IMR-90 (cell line): ENCODE measurements at regions not wholly inside any gene's neighbourhood (a gene's known extent, or its start where the extent isn't known, plus 50 kb on each side); places are given as distances from the start of the nearest gene placed in this dataset.

Experiments used
- ATAC-seq: fragments of 200-7000 bp; cut with Tn5 transposase; 2 replicates; pipeline ENCODE4 v1.9.1; 2020; ENCODE audit warnings: low read depth, mild to moderate bottlenecking, moderate library complexity
- BruUV-seq: library from RNA; stranded (reverse); fragments of 400-500 nt; replicated peaks from 2 replicates; lab custom pipeline; 2021; lab: Mats Ljungman, UMichigan
- CTCF ChIA-PET: fragments of 300-600 bp; formaldehyde crosslinking; extraction: SDS; loops from one replicate; lab custom pipeline; 2021; ENCODE audit warnings: antibody characterized with exemption; lab: Yijun Ruan, JAX
- POLR2A ChIA-PET: fragments of 300-600 bp; sonication (Branson Sonifier 250); formaldehyde crosslinking; loops from one replicate; lab custom pipeline; 2022; ENCODE audit warnings: antibody characterized with exemption; ENCODE audit not compliant: unreplicated experiment; lab: Charles Lee
- DNase-seq: peaks from one replicate; pipeline ENCODE4 v3.0.0; 2013
- H2AFZ ChIP-seq: replicated peaks from 2 replicates; pipeline ENCODE3; 2013; ENCODE audit warnings: low read length, mild to moderate bottlenecking; ENCODE audit not compliant: poor library complexity
- H2AK5ac ChIP-seq: 2 replicates; pipeline ENCODE4 v1.6.1; 2013; ENCODE audit warnings: low read depth, low read length, inconsistent platforms
- H2AK9ac ChIP-seq: replicated peaks from 2 replicates; pipeline ENCODE3; 2013; ENCODE audit warnings: mild to moderate bottlenecking, low read depth, low read length, moderate library complexity; ENCODE audit not compliant: poor library complexity
- H2BK120ac ChIP-seq: 2 replicates; pipeline ENCODE4 v1.6.1; 2013; ENCODE audit warnings: low read depth, low read length, inconsistent platforms
- H2BK15ac ChIP-seq: 3 replicates; pipeline ENCODE4 v1.6.1; 2013; ENCODE audit warnings: low read depth, low read length, inconsistent platforms
- H2BK20ac ChIP-seq: 2 replicates; pipeline ENCODE4 v1.6.1; 2013; ENCODE audit warnings: low read depth, mild to moderate bottlenecking, inconsistent platforms, low read length, moderate library complexity
- H2BK5ac ChIP-seq: 2 replicates; pipeline ENCODE4 v1.6.1; 2013; ENCODE audit warnings: mild to moderate bottlenecking, low read depth, low read length, inconsistent platforms; ENCODE audit not compliant: poor library complexity, severe bottlenecking
- H3K14ac ChIP-seq: replicated peaks from 2 replicates; pipeline ENCODE4 v1.6.1; 2013; ENCODE audit warnings: low read depth, low read length, inconsistent platforms
- H3K18ac ChIP-seq: 2 replicates; pipeline ENCODE4 v1.6.1; 2013; ENCODE audit warnings: low read depth, low read length, control low read depth
- H3K23ac ChIP-seq: 2 replicates; pipeline ENCODE4 v1.6.1; 2013; ENCODE audit warnings: low read depth, low read length, inconsistent platforms
- H3K27ac ChIP-seq: 2 replicates; pipeline ENCODE4 v1.5.1; 2013; ENCODE audit warnings: mild to moderate bottlenecking, control low read depth, low read length; ENCODE audit not compliant: insufficient read depth
- H3K27me3 ChIP-seq: 2 replicates; pipeline ENCODE4 v1.6.1; 2013; ENCODE audit warnings: low read length; ENCODE audit not compliant: control insufficient read depth, insufficient read depth
- H3K36me3 ChIP-seq: 2 replicates; pipeline ENCODE4 v1.6.1; 2013; ENCODE audit warnings: low read length, mixed read lengths; ENCODE audit not compliant: control insufficient read depth, insufficient read depth
- H3K4ac ChIP-seq: 2 replicates; pipeline ENCODE4 v1.6.1; 2013; ENCODE audit warnings: low read depth, low read length, inconsistent platforms
- H3K4me1 ChIP-seq: 2 replicates; pipeline ENCODE4 v1.6.1; 2013; ENCODE audit warnings: low read length, mixed read lengths; ENCODE audit not compliant: control insufficient read depth, insufficient read depth
- H3K4me2 ChIP-seq: 2 replicates; pipeline ENCODE4 v1.6.1; 2013; ENCODE audit warnings: low read depth, mild to moderate bottlenecking, control low read depth, low read length, moderate library complexity
- H3K4me3 ChIP-seq: 2 replicates; pipeline ENCODE4 v1.5.1; 2013; ENCODE audit warnings: low read depth, mild to moderate bottlenecking, control low read depth, low read length, moderate library complexity; ENCODE audit not compliant: insufficient read depth
- H3K56ac ChIP-seq: 2 replicates; pipeline ENCODE4 v1.6.1; 2013; ENCODE audit warnings: low read length, inconsistent platforms; ENCODE audit not compliant: insufficient read depth; ENCODE audit errors: extremely low read depth
- H3K79me1 ChIP-seq, 2 experiments: 2 replicates each; pipeline ENCODE4 v1.6.1; 2013; ENCODE audit warnings: low read length in 2 of 2, inconsistent platforms in 1 of 2, low read depth in 1 of 2
- H3K9ac ChIP-seq: 2 replicates; pipeline ENCODE4 v1.6.1; 2013; ENCODE audit warnings: low read depth, low read length, control low read depth
- H3K9me1 ChIP-seq: 2 replicates; pipeline ENCODE4 v1.6.1; 2013; ENCODE audit warnings: low read length, inconsistent platforms; ENCODE audit not compliant: insufficient read depth
- H3K9me3 ChIP-seq: 2 replicates; pipeline ENCODE4 v1.6.1; 2013; ENCODE audit warnings: low read length; ENCODE audit not compliant: control insufficient read depth, insufficient read depth
- H4K20me1 ChIP-seq: 2 replicates; pipeline ENCODE4 v1.6.1; 2013; ENCODE audit warnings: low read length, inconsistent platforms; ENCODE audit not compliant: insufficient read depth
- H4K5ac ChIP-seq: 2 replicates; pipeline ENCODE4 v1.6.1; 2013; ENCODE audit warnings: mild to moderate bottlenecking, low read depth, low read length, control low read depth
- H4K8ac ChIP-seq, 2 experiments: 2 replicates each; pipeline ENCODE4 v1.6.1; 2013; ENCODE audit warnings: low read depth in 2 of 2, low read length in 2 of 2, control low read depth in 1 of 2, inconsistent platforms in 1 of 2
- H4K91ac ChIP-seq: 2 replicates; pipeline ENCODE4 v1.6.1; 2013; ENCODE audit warnings: low read depth, low read length, inconsistent platforms; ENCODE audit not compliant: insufficient read depth
- BHLHE40 ChIP-seq: fragments of 150-350 bp; IDR thresholded peaks from 2 replicates; pipeline ENCODE4 v1.6.1; 2016; ENCODE audit warnings: mild to moderate bottlenecking, low read depth, low read length
- CEBPB ChIP-seq: IDR thresholded peaks from 2 replicates; pipeline ENCODE4 v1.6.1; 2012; ENCODE audit warnings: low read depth, low read length, improper control_type of control experiment
- CHD1 ChIP-seq: IDR thresholded peaks from 2 replicates; pipeline ENCODE4 v1.6.1; 2012; ENCODE audit warnings: low read depth, low read length, improper control_type of control experiment
- FOS ChIP-seq: fragments of 150-350 bp; IDR thresholded peaks from 2 replicates; pipeline ENCODE4 v1.6.1; 2016; ENCODE audit warnings: low read depth, low read length
- MAFK ChIP-seq: IDR thresholded peaks from 2 replicates; pipeline ENCODE4 v1.6.1; 2012; ENCODE audit warnings: low read depth, low read length, improper control_type of control experiment
- MAZ ChIP-seq: IDR thresholded peaks from 2 replicates; pipeline ENCODE4 v1.6.1; 2012; ENCODE audit warnings: low read depth, mild to moderate bottlenecking, low read length, improper control_type of control experiment, moderate library complexity, borderline replicate concordance
- MXI1 ChIP-seq: IDR thresholded peaks from 2 replicates; pipeline ENCODE4 v1.6.1; 2012; ENCODE audit warnings: low read depth, mild to moderate bottlenecking, low read length, moderate library complexity, borderline replicate concordance
- NFE2L2 ChIP-seq: fragments of 150-350 bp; IDR thresholded peaks from 2 replicates; pipeline ENCODE4 v1.6.1; 2016; ENCODE audit warnings: low read depth, mild to moderate bottlenecking, low read length
- POLR2A ChIP-seq: IDR thresholded peaks from 2 replicates; pipeline ENCODE4 v1.6.1; 2012; ENCODE audit warnings: mild to moderate bottlenecking, low read depth, low read length
- RAD21 ChIP-seq: IDR thresholded peaks from 2 replicates; pipeline ENCODE4 v1.6.1; 2012; ENCODE audit warnings: low read length, improper control_type of control experiment
- RCOR1 ChIP-seq: IDR thresholded peaks from 2 replicates; pipeline ENCODE4 v1.6.1; 2012; ENCODE audit warnings: mild to moderate bottlenecking, low read length, improper control_type of control experiment; ENCODE audit not compliant: insufficient replicate concordance
- RFX5 ChIP-seq: IDR thresholded peaks from 2 replicates; pipeline ENCODE4 v1.8.0; 2012; ENCODE audit warnings: low read depth, mild to moderate bottlenecking, low read length, moderate library complexity
- SMC3 ChIP-seq: fragments of 150-350 bp; IDR thresholded peaks from 2 replicates; pipeline ENCODE4 v1.6.1; 2016; ENCODE audit warnings: low read depth, mild to moderate bottlenecking, antibody characterized with exemption, low read length, moderate library complexity
- WGBS, 2 experiments: methylation state at CpG; one replicate each; pipeline versions ENCODE4 v1.1.5 to v1.1.7; 2013; ENCODE audit warnings: missing lambda C conversion rate in 2 of 2; ENCODE audit not compliant: insufficient read length in 1 of 2; ENCODE audit errors: extremely low coverage in 2 of 2; 5-methylcytosine and 5-hydroxymethylcytosine counted together
- dilution Hi-C: fragments of 300-500 bp; cut with HindIII; formaldehyde crosslinking; loops from one replicate; pipeline ENCODE4 v1.14.3; 2018; ENCODE audit warnings: low sequenced_read_pairs; ENCODE audit not compliant: unreplicated experiment
- in situ Hi-C: fragments of 300-500 bp; cut with MboI; formaldehyde crosslinking; loops from 3 replicates; pipeline ENCODE4 v1.14.3; 2019; ENCODE audit warnings: low sequenced_read_pairs, inconsistent platforms, mixed read lengths
- intact Hi-C: fragments of 100-400 bp; cut with micrococcal nuclease; formaldehyde crosslinking; loops from 2 replicates; pipeline ENCODE4 v1.10.0; 2022
- TF ChIP-seq, protein P1 (sequence below): conservative IDR thresholded peaks from 2 replicates; pipeline ENCODE4 v1.5.1; 2012; ENCODE audit warnings: mild to moderate bottlenecking, low read depth, low read length, improper control_type of control experiment
- TF ChIP-seq, protein P2 (sequence below): fragments of 150-350 bp; IDR thresholded peaks from 2 replicates; pipeline ENCODE4 v1.6.1; 2017; ENCODE audit warnings: mild to moderate bottlenecking, antibody characterized with exemption, low read length, low read depth
- TF ChIP-seq, protein P3 (sequence below): fragments of 150-350 bp; IDR thresholded peaks from 2 replicates; pipeline ENCODE4 v1.6.1; 2016; ENCODE audit warnings: low read depth, mild to moderate bottlenecking, low read length, moderate library complexity, borderline replicate concordance

DNA sequence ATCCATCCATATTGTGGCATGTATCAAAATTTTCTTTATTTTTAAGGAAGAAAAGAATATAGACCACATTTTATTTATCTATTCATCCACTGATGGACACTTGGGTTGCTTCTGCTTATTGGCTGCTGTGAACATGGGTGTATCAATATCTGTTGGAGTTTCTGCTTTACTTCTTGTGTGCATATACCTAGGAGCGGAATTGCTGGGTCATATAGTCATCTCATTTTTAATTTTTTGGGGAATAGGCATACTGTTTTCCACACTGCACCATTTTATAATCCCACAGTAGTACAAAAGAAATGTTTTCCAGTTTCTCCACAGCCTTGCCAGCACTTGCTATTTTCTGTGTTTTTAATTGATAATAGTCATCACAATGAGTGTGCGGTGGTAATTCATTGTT, 197.2 kb downstream of the ACKR3 start:
- Histone ChIP-seq H4K91ac (no peak overlapping the region), H3K27ac (no peak overlapping the region), H4K8ac (no peak overlapping the region), H3K9ac (no peak overlapping the region), H2AK5ac (no peak overlapping the region), H3K4me2 (no peak overlapping the region), H3K23ac (no peak overlapping the region), H3K9me1 (no peaks in the 10 kb centered on the region), H4K20me1 (no peaks in the 10 kb centered on the region), H2BK20ac (no peak overlapping the region), H4K5ac (no peak overlapping the region), H2BK120ac (no peak overlapping the region), H3K4me1 (no peaks in the 10 kb centered on the region), H3K56ac (no peak overlapping the region), H3K79me1 (no peaks in the 10 kb centered on the region), H2AFZ (no peak overlapping the region), H2AK9ac (no peak overlapping the region), H2BK5ac (no peak overlapping the region), H3K36me3 (no peaks in the 10 kb centered on the region), H2BK15ac (no peak overlapping the region), H3K27me3 (peaks cover 3% of the 10 kb centered on the region), H3K14ac (no peak overlapping the region), H3K4ac (no peak overlapping the region), H3K9me3 (no peaks in the 10 kb centered on the region), H3K18ac (no peak overlapping the region), H3K4me3 (no peak overlapping the region)
- WGBS, 2 experiments = no CpG with 5 or more reads among the region's 2 CpGs
- no peak for ATAC-seq
- no peak for TF ChIP-seq RFX5
- TF ChIP-seq BHLHE40 = no peak
- TF ChIP-seq, protein P1, sequence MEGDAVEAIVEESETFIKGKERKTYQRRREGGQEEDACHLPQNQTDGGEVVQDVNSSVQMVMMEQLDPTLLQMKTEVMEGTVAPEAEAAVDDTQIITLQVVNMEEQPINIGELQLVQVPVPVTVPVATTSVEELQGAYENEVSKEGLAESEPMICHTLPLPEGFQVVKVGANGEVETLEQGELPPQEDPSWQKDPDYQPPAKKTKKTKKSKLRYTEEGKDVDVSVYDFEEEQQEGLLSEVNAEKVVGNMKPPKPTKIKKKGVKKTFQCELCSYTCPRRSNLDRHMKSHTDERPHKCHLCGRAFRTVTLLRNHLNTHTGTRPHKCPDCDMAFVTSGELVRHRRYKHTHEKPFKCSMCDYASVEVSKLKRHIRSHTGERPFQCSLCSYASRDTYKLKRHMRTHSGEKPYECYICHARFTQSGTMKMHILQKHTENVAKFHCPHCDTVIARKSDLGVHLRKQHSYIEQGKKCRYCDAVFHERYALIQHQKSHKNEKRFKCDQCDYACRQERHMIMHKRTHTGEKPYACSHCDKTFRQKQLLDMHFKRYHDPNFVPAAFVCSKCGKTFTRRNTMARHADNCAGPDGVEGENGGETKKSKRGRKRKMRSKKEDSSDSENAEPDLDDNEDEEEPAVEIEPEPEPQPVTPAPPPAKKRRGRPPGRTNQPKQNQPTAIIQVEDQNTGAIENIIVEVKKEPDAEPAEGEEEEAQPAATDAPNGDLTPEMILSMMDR = no peak
- TF ChIP-seq CHD1 = no peak
- TF ChIP-seq MXI1 = no peak
- TF ChIP-seq RAD21 = no peak
- no peak for TF ChIP-seq CEBPB
- no peak for TF ChIP-seq FOS
- no peak for TF ChIP-seq MAFK
- no peak for TF ChIP-seq MAZ
- TF ChIP-seq SMC3 = no peak
- TF ChIP-seq NFE2L2 = no peak
- TF ChIP-seq, protein P2, sequence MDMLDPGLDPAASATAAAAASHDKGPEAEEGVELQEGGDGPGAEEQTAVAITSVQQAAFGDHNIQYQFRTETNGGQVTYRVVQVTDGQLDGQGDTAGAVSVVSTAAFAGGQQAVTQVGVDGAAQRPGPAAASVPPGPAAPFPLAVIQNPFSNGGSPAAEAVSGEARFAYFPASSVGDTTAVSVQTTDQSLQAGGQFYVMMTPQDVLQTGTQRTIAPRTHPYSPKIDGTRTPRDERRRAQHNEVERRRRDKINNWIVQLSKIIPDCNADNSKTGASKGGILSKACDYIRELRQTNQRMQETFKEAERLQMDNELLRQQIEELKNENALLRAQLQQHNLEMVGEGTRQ = no peak
- TF ChIP-seq, protein P3, sequence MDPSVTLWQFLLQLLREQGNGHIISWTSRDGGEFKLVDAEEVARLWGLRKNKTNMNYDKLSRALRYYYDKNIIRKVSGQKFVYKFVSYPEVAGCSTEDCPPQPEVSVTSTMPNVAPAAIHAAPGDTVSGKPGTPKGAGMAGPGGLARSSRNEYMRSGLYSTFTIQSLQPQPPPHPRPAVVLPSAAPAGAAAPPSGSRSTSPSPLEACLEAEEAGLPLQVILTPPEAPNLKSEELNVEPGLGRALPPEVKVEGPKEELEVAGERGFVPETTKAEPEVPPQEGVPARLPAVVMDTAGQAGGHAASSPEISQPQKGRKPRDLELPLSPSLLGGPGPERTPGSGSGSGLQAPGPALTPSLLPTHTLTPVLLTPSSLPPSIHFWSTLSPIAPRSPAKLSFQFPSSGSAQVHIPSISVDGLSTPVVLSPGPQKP = no peak
- TF ChIP-seq POLR2A = no peak
- TF ChIP-seq RCOR1 = no peak
- DNase-seq = no peak
- ChIA-PET POLR2A (no interaction called here), CTCF (no interaction called here)
- intact Hi-C loops = no loop called here
- BruUV-seq = no TSS peak
- in situ Hi-C loops = no loop called here
- dilution Hi-C loops = no loop called here
